ENCODE measurements at regions not wholly inside any gene's neighbourhood (a gene's known extent, or its start where the extent isn't known, plus 50 kb on each side); places are given as distances from the start of the nearest gene placed in this dataset.
"Not testable (repeated sequence)": the region's sequence is repeated elsewhere in the genome, so short reads cannot be mapped to it uniquely, and the experiment has no call there.

DNA sequence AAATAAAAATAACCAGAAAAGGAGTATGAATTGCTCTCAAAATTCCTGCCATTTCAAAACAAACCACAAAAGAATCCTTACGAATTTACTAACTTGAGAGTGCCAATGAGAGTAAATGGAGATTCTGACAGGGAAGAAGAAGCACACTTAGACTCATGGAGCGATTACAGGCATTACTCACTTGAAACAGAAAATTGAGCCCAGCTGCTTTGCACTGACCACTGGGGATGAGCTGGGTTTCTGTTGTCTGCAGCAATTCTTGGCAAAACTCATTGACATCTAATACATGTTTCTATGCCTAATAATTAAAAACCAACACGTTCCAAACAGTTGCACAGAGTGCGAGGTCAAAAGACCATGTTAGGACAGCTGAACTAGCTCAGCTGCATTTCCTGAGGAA lies 731.6 kb downstream of the DNAH5 start:
- DNase-seq, result no peak

DNA sequence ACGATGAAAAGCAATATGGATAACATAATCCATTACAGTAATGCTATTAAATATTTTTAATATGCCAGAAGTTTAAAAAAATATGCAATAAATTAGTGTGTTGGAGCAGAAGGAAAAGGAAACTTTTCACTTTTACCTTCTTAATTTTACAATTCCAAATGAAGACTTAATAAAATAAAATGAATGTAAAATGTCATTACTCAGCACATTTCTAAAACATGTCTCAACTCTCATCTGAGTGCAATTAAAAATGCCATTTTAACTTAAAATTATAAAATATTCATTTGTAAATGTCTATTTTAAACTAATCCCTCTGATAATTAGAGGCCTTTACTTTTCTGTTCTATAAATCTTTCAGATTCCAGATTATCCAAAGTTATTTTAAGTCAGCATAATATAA lies 733.4 kb downstream of the DNAH5 start:
- no peak for DNase-seq

DNA sequence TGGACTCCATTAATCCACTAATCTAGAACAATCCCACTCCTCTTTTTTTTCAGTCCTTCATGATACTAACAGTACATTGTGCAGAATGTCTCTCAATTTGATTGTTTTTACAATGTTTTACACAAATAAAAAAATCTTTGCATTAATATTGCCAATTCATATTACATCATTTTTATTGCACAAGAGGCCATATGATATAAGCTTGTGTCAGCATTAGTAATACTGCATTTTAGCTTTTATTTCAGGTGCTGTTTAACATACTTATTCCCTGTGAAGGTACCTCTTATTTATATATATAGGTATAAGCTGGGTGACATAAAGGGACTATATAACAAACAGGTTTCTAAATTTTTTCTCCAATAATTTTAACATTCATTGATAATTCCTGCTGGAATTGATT lies 737.4 kb downstream of the DNAH5 start:
- DNase-seq, result no peak

- DNase-seq, result no peak
Observed at GRCh38 chr5:13201022-13201421, 743.5 kb downstream of the DNAH5 start.

GRCh38 chr5:13198226-13198625 lies 746.3 kb downstream of the DNAH5 start:
- DNase-seq, result not testable (repeated sequence)

DNA sequence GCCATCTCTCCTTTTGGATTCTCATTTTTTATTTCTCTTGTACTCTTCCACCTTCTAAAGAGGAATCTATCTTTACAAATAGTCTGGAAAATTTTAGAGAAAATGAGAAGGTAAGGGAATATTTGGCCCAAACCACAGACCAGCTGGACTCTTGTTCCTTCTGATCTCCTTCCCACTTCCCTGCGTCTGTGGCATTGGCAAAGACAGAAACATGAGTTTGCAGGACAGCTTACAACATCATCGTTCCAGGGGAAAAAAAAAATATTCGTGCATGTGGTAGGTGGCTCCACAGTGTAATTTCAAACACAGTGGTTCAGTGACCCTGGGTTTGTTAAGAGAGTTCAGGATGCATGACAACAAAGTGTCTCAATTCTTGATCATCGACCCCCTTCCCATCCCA lies 755.0 kb downstream of the DNAH5 start:
- no peak for DNase-seq

- DNase-seq, result no peak
Observed at GRCh38 chr5:13188371-13188770, 756.1 kb downstream of the DNAH5 start.

DNA sequence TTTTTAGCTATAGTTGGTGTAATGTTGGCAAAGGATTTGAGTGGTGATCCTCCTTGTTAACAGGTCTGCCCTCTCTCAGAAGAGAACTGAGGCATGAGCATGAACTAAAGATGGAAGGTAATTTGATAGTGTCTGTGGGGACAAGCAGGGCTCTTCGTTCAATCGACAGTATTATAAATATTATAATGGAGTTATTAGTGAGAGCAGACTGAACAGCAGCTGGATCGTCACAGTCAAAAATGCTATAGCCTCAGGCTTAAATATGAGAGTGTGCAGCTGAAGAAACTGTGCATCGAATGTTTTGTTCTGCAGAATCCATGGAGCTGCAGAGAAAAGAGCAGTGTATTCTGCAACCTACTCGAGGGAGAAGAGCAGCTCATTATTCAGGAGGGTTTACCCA lies 757.3 kb downstream of the DNAH5 start:
- DNase-seq, result no peak

DNA sequence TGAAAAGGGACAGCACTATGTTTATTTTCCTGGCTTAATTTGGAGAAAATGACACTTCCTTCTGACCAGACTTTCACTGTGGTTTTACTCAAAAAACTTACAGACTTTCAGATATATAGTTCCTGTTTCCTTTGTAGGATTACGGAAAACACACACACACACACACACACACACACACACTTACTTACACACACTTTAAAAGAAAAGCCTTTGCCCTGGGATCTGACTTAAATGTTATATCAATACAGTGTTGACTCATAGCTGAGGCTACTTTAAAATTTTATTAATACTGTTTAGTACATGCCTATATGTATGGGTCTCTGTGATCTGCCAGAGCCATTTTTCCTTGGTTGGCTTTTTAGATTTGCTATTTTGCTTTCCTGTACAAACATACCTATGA lies 758.3 kb downstream of the DNAH5 start:
- DNase-seq, result no peak

GRCh38 chr5:13179407-13180087 lies 764.9 kb downstream of the DNAH5 start:
- DNase-seq, result no peak

GRCh38 chr5:13143630-13144029 lies 800.9 kb downstream of the DNAH5 start:
- no peak for DNase-seq

DNA sequence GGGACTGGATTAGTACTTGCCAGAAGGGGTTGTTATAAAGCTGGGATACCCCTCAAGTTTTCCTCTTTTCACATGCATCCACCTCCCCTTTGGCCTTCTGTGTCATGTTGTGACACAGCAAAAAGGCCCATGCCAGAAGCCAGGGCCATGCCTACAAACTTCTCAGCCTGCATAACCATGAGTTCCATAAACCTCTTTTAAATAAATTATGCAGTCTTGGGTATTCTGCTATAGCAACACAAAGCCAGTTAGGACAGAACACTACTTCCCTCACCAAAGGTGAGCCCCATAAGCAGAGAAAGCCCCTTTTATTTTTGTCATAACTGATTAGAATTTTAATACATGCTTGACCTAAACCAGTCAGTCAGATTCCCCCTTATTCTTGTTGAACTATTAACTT lies 801.3 kb downstream of the DNAH5 start:
- no peak for DNase-seq

GRCh38 chr5:13133951-13134350 lies 810.5 kb downstream of the DNAH5 start:
- DNase-seq, result no peak

DNA sequence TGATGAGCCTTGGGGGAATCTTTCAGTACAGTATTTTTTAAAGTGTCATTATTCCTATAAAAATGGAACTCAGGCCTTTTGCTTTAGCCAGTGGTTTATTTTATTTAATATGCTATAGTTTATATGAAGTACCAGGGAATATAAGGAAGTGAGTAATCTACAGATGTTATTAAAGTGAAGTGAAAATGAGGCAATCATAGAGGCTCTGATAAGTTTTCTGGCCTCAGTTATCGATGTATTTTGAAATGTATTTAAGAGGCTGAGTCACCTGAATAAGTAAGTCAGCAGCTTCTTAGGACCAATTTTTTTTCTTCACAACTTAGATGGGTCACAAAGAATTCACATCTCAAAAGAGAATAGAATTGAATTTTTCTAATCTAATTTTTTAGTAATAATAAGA lies 829.0 kb downstream of the DNAH5 start:
- no peak for DNase-seq

GRCh38 chr5:13108265-13108664 lies 836.2 kb downstream of the DNAH5 start:
- DNase-seq, result no peak

- DNase-seq, result no peak
Observed at GRCh38 chr5:13107537-13107936, 837.0 kb downstream of the DNAH5 start.

GRCh38 chr5:13081116-13081515 lies 863.4 kb downstream of the DNAH5 start:
- no peak for DNase-seq

- DNase-seq, result not testable (repeated sequence)
Observed at GRCh38 chr5:13072936-13073335, 871.6 kb downstream of the DNAH5 start.

GRCh38 chr5:13063088-13063487 lies 881.4 kb downstream of the DNAH5 start:
- DNase-seq, result no peak

- DNase-seq, result no peak
Observed at GRCh38 chr5:13045897-13046551, 898.5 kb downstream of the DNAH5 start.

GRCh38 chr5:13034061-13034460 lies 910.4 kb downstream of the DNAH5 start:
- no peak for DNase-seq

DNA sequence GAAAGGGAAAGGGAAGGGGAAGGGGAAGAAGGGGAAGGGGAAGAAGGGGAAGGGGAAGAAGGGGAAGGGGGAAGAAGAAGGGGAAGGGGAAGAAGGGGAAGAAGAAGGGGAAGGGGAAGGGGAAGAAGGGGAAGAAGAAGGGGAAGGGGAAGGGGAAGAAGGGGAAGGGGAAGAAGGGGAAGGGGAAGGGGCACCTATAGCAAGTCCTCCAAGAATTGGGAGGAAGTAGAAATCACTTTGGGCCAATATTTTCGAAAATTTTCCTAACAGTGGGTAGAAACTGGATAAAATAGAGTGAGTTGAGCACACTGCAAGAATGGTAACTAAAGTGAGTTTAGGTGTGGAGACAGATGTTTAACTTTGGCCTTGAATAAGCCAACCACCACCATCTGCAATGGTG lies 915.3 kb downstream of the DNAH5 start:
- DNase-seq, result no peak

GRCh38 chr5:13027874-13028273 lies 916.6 kb downstream of the DNAH5 start:
- no peak for DNase-seq

DNA sequence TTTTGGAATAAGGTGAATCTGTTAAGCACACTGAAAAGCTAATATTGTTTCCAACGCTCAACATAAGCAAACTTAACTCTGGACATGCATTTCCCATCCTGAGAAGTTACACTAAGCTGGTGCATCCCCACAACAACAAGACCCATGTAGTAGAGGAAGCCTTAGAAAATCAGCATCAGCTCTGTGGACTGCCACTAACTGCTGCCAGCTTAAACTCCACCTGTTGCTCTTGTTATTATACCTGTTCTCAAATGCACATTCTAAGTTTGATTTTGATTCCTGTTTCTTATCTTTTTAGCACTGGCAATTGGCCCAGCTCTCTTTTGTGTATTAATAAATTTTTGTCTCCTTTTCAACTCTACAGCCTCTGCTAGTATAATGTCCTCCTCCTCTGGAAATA lies 924.8 kb downstream of the DNAH5 start:
- DNase-seq, result no peak

DNA sequence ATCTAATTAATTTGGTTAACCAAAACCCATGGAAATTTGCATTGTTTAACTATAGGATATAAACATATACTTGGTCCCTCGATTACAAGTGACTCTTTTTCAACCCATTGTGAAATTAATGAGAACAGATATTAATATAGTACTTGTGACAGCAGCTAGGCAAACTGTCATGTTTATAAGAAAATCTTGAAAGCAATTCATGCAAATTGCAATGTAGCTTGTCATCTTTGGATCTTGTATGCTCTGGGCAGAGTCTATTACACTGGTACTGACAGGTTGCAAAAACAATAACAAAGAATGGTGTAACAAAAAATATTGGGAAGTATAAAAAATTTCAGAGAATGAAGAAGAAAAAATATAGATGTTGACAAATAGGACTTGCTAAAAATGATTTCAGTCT lies 941.0 kb downstream of the DNAH5 start:
- no peak for DNase-seq
